Prostate gland (tissue), 2 donors: ENCODE measurements at regions not wholly inside any gene's neighbourhood (a gene's known extent, or its start where the extent isn't known, plus 50 kb on each side); places are given as distances from the start of the nearest gene placed in this dataset.

Experiments
- DNase-seq: peaks from one replicate; pipeline ENCODE4 v3.0.0-alpha.2; 2019; ENCODE audit warnings: low spot score
- H3K27ac ChIP-seq, 2 donors: fragments of 200-600 bp; sonication (generic); 2 replicates each; pipeline ENCODE4 v1.5.1; 2017 to 2019
- H3K27me3 ChIP-seq: fragments of 200-600 bp; sonication (generic); replicated peaks from 2 replicates; pipeline ENCODE4 v1.5.1; 2019; ENCODE audit not compliant: insufficient read depth
- H3K36me3 ChIP-seq, 2 donors: fragments of 200-600 bp; sonication (generic); 1 replicate in 1 of 2; 2 replicates in 1 of 2; pipeline versions ENCODE4 v1.5.1 to v1.8.1; 2017 to 2019
- H3K4me1 ChIP-seq: fragments of 200-600 bp; sonication (generic); replicated peaks from 2 replicates; pipeline ENCODE4 v1.5.1; 2019
- H3K4me3 ChIP-seq, 2 donors: fragments of 200-600 bp; sonication (generic); 2 replicates each; pipeline ENCODE4 v1.5.1; 2017 to 2019
- H3K9me3 ChIP-seq: fragments of 200-600 bp; sonication (generic); 2 replicates; pipeline ENCODE4 v1.5.1; 2017
- CTCF ChIP-seq, 4 experiments: fragments of 200-600 bp in 2 of 4; fragments of 450-650 bp in 2 of 4; sonication (generic) in 2 of 4; IDR thresholded peaks; 1 replicate in 3 of 4; 2 replicates in 1 of 4; pipeline ENCODE4 v1.5.1; 2016 to 2019; ENCODE audit warnings: antibody characterized with exemption in 4 of 4, mild to moderate bottlenecking in 2 of 4, moderate library complexity in 2 of 4
- POLR2A ChIP-seq: fragments of 450-650 bp; IDR thresholded peaks from one replicate; pipeline ENCODE4 v1.6.1; 2016; ENCODE audit warnings: antibody characterized with exemption, mild to moderate bottlenecking
- POLR2AphosphoS5 ChIP-seq: sonication (generic); formaldehyde crosslinking; IDR thresholded peaks from one replicate; pipeline ENCODE4 v1.6.1; 2017; ENCODE audit warnings: antibody characterized with exemption
- WGBS: methylation state at CpG from one replicate; pipeline ENCODE4 v1.1.5; 2018; 5-methylcytosine and 5-hydroxymethylcytosine counted together
- intact Hi-C: fragments of 100-400 bp; cut with DNase I; formaldehyde crosslinking; loops from one replicate; pipeline ENCODE4 v1.14.2; 2022

- 76% methylated on average over 4 of the region's 4 CpGs for WGBS
- intact Hi-C loops = no loop called here
- H3K36me3 ChIP-seq = no peaks in the 10 kb centered on the region
- no peaks in the 10 kb centered on the region for H3K27me3 ChIP-seq
- H3K27ac ChIP-seq = no peak overlapping the region
- TF ChIP-seq POLR2AphosphoS5 = no peak
- TF ChIP-seq CTCF (IDR thresholded peaks at IDR 0.05) = no peak
- TF ChIP-seq POLR2A = no peak
- no peaks in the 10 kb centered on the region for H3K9me3 ChIP-seq
- DNase-seq = no peak
- no peaks in the 10 kb centered on the region for H3K4me1 ChIP-seq
- H3K4me3 ChIP-seq = no peak overlapping the region
Measured at GRCh38 chr3:139095803-139096466, 51.2 kb upstream of the PRR23C start.

GRCh38 chr3:139096670-139097069, 52.0 kb upstream of the PRR23C start:
- no peaks in the 10 kb centered on the region for H3K9me3 ChIP-seq
- 90% methylated on average over 1 of the region's 1 CpG for WGBS
- H3K27ac ChIP-seq = no peak overlapping the region
- DNase-seq = no peak
- TF ChIP-seq CTCF (IDR thresholded peaks at IDR 0.05) (no peak), POLR2AphosphoS5 (no peak), POLR2A (no peak)
- no peaks in the 10 kb centered on the region for H3K36me3 ChIP-seq
- no peaks in the 10 kb centered on the region for H3K27me3 ChIP-seq
- no peaks in the 10 kb centered on the region for H3K4me1 ChIP-seq
- no peak overlapping the region for H3K4me3 ChIP-seq
- intact Hi-C loops = no loop called here

GRCh38 chr3:139098391-139098790, 53.7 kb upstream of the PRR23C start:
- DNase-seq = no peak
- Histone ChIP-seq H3K4me3 (no peak overlapping the region), H3K27me3 (no peaks in the 10 kb centered on the region), H3K4me1 (no peaks in the 10 kb centered on the region), H3K27ac (no peak overlapping the region), H3K36me3 (no peaks in the 10 kb centered on the region), H3K9me3 (no peaks in the 10 kb centered on the region)
- intact Hi-C loops = no loop called here
- WGBS = 94% methylated on average over 1 of the region's 1 CpG
- TF ChIP-seq POLR2AphosphoS5 (no peak), POLR2A (no peak), CTCF (IDR thresholded peaks at IDR 0.05) (no peak)

- TF ChIP-seq CTCF (IDR thresholded peaks at IDR 0.05) (no peak), POLR2AphosphoS5 (no peak), POLR2A (no peak)
- no peak for DNase-seq
- H3K4me1 ChIP-seq = no peaks in the 10 kb centered on the region
- no peaks in the 10 kb centered on the region for H3K9me3 ChIP-seq
- no peaks in the 10 kb centered on the region for H3K36me3 ChIP-seq
- intact Hi-C loops = no loop called here
- 83% methylated on average over 5 of the region's 5 CpGs for WGBS
- H3K27ac ChIP-seq = no peak overlapping the region
- no peaks in the 10 kb centered on the region for H3K27me3 ChIP-seq
- H3K4me3 ChIP-seq = no peak overlapping the region
Measured at GRCh38 chr3:139099968-139100817, 55.5 kb upstream of the PRR23C start.

- WGBS = 80% methylated on average over 1 of the region's 1 CpG
- DNase-seq = peak; percentile 2
- Histone ChIP-seq H3K4me1 (no peaks in the 10 kb centered on the region), H3K4me3 (no peak overlapping the region), H3K27ac (no peak overlapping the region), H3K27me3 (no peaks in the 10 kb centered on the region), H3K9me3 (no peaks in the 10 kb centered on the region), H3K36me3 (no peaks in the 10 kb centered on the region)
- TF ChIP-seq POLR2A (no peak), CTCF (IDR thresholded peaks at IDR 0.05) (no peak), POLR2AphosphoS5 (no peak)
- intact Hi-C loops = no loop called here
Measured at GRCh38 chr3:139100821-139101220, 56.1 kb upstream of the PRR23C start.
